DMS153 treated with DMSO at 0.1 percent for 48 hours (cell line): ENCODE measurements at regions not wholly inside any gene's neighbourhood (a gene's known extent, or its start where the extent isn't known, plus 50 kb on each side); places are given as distances from the start of the nearest gene placed in this dataset.

ENCODE experiments used
- DNase-seq: peaks from one replicate; lab custom pipeline; 2025; ENCODE audit not compliant: unreplicated experiment; lab: John Stamatoyannopoulos, UW

DNA sequence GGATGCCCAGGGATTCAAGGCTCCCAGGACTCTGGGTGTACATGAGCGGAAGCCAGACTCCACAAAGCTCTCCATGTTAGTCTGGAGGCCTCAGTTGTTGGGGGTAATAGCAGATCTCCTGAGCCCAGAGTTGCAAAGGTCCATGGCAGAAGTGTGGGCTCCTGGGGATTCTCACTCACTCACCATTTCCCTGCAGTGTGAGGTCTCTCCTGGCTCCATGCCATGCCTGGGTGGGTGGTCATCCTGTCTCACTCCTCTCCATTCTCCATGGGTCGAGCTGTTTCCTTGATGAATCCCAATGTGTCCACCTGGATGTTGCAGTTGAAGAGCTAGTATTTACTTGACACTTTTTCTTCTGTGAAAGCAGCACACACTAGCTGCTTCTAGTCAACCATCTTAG lies 156.8 kb upstream of the LRRC7 start:
- DNase-seq = no peak

DNA sequence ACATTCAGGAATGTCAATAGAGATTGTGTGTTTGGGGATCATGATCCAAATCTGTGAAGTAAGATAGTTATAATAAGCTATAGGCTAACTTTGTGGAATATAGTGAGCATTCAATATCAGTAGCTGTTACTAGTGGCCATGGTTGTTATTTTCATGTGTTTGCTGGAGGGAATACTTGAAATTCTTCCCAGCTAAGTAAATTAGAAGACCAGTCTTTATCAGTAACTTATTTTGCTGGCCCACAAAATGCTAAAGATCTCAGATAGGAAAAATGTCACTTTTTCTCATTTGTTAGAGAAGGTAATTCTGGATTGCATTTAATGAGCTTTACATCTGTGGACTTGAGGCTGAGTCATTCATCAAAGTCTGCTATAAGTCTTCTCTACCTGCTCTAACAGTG lies 156.1 kb upstream of the LRRC7 start:
- no peak for DNase-seq

DNA sequence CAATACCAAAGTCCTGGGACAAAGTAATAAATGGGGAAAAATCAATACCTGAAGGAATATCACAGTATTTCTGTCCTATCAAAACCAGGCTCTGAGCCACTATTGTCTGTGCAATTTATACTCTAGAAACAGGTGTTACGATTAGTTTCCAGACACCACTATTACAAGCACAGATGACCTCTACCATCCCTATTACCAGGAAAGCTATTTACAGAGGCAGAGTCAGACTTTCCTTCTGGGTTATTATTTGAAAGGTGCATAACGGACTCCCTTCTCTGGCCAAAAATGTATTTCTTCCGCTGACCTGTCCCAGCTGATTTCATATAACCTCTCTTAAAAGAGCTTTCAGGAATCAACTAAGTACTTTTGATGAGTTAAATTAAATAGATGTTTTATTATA lies 154.6 kb upstream of the LRRC7 start:
- DNase-seq = no peak

DNA sequence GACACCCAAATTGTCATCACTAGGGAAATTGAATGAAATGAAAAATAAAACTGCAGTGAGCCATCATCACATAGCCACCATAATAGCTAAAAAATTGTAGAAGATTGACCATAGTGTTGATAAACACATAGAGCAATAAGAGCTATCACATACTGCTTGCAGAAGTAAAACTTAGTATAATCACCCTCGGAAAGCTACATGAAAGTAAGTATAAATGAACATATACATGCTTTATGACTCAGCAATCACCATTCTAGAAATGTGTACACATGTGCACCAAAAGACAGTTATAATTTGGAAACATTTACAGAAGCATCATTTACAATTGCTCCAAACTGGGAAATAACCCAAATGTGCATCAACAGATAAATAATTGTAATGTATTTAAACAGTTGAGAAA lies 153.1 kb upstream of the LRRC7 start:
- DNase-seq = no peak

DNA sequence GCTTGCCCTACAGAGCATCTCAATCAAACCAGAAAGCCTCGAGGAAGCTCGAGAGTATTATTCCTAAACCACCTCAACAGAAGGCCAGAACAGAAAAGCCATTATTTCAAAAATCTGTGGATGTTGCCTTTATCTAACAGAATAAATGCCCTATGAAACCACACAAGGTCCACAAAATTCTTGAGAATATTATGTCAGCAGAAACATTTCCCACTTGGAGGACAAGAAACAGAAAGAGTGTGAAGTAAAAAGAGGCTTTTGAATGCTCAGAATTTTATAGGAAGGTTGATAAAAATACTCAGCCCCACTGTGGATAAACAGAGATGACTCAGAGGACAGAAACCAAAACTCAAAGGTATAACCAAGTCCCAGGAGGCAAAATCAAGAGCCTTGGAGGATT lies 146.4 kb upstream of the LRRC7 start:
- no peak for DNase-seq

DNA sequence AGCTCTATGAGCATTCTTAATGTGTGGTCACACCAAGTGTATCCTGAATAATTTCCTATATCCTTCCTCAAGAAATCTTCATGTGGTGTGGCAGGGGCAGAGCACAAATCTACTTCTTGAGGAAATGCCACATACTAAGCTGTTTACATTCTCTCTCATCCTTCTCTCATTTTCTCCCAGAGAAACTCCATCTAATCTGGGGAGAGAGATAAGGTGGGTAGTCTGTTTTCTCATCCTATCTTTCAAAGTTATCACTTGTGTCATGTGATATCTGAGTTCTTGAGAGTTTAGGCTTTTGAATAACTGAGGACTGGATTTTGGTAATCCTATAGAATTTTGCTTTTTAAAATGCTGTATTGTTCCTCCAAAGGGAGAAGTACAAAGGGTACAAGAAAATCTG lies 141.9 kb upstream of the LRRC7 start:
- no peak for DNase-seq

DNA sequence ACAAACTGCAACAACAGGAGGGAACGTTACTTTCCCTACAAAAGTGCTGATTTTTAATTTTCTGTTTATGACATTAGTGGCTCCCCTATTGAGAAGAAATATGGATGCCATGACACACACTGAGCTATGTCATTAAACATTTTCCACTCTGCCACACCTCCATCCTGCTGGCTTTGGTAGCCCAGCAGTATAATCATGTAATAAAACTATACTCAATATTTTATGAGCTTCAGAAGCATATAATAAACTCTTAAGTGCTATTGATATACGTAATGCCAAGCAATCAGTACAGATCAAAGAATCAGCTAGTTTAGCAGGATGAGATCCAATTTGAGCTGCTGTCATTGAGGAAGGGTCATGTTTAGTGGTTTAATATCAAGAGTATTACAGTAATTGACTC lies 141.3 kb upstream of the LRRC7 start:
- no peak for DNase-seq

DNA sequence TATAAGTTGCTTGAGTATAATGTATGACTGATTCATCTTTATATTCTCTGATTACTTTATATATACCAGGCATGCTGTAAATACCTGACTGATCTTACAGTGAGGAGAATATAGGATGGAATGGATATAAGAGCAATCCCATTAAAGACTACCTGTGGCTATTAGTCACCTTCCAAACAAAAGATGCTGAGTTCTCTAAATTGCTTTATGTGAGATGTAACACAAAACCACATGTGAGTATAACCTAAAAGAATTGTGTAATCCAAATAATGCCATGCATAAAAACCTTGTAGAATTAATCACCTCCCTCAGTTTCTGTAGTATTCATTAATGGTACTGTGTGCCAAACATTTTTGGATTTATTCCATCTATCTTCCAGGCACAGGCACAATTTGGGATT lies 134.6 kb upstream of the LRRC7 start:
- no peak for DNase-seq

DNA sequence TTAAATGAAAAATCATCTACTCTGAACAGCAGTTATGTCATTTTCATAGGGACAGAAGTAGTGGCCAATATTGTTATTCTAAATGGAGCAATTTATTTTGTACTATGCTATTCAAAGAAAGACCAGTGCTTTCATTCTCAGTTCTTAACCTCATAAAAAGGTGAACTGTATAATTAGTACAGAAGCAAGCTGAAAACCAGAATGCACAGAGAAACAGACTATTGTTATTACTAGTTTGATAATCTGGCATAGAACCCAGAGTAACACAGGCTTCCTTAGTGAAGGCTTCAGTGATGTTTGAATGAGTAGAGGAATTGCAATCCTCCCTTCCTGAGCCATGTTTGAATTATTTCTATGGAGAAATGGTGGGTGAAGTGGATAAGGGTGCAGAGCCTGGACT lies 131.6 kb upstream of the LRRC7 start:
- DNase-seq = no peak

DNA sequence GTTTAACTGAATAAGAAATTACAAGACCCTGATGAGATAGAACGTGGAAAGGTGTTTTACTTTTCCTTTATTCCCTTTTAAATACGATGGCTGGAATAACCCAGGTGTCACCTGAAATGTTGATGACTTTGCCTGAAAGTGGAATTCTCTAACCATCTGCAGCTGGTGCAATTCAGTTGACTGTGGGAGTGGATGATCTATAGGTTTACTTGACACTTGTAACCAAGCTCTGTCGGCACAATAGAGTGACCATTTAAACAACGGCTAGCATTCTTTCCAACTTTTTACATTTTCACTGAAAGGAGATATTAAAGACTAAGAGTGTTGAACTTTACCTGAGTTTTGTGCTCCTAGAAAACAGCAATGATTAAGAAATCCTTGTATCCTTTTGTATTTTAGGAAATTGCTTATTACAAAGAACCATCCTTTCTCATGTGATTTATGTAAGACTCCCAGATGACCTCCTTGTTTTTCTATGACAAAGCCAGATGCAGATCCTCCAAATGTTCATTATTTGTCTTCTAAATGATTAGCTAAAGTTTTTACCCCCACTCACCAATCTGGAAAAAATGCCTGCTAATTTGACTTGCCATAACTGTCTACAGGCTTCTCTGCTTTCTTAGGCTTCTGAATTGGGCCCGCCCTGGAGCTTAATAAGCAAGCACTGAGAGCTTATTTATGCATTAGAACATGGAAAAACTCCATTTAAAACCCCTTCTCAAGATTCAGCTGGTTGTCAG lies 129.5 kb upstream of the LRRC7 start:
- no peak for DNase-seq

DNA sequence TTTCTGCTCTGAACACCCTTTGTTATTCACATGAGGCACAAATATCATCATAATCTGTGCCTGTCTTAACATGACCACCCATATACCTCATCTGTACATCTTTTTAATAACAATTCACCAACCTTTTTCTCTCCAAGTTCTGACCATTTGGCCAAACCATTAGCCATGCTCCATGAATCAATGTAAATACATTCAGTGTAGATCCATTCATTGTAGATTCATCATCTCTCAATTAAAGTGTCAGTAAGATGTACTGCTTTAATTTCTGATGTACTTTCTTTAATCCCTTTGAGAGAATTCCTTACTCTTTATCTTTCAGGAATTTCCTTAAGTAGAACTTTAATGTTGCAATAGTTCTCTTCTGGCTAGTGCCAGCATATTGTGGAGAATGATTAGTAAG lies 126.2 kb upstream of the LRRC7 start:
- no peak for DNase-seq

DNA sequence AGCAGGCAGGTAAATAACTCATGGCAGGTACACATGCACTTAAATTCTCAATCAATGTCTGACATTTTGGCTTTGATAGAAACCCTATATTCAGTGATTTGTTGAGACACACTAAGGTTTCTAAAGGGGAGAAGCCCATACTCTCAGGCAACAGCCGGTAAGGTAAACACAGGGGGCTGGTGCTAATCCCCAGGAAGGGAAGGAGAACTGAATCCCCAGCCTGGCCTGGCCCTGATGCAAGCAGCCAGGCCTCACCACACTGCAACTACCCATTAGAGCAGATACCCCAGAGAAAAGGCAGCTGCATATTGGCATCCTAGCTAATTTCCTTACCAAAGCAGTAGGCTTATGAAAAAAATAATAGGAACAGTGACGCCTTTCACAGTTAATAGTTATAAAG lies 116.5 kb upstream of the LRRC7 start:
- no peak for DNase-seq

DNA sequence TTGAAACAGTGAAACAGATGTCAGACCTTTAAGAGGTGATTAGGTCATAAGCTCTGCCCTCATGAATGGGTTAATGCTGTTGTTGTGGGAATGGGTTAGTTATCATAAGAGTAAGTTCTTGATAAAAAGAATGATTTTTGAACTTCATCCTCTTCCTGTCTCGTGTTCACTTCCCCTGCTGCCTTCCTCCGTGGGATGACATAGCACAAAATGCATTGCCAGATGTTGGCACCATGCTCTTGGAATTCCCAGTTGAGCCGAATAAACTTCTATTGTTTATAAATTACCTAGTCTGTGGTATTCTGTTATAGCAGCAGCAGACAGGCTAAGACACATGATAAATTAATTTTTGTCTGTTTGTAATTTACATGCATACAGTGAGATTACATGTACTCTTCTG lies 112.0 kb upstream of the LRRC7 start:
- DNase-seq = no peak

DNA sequence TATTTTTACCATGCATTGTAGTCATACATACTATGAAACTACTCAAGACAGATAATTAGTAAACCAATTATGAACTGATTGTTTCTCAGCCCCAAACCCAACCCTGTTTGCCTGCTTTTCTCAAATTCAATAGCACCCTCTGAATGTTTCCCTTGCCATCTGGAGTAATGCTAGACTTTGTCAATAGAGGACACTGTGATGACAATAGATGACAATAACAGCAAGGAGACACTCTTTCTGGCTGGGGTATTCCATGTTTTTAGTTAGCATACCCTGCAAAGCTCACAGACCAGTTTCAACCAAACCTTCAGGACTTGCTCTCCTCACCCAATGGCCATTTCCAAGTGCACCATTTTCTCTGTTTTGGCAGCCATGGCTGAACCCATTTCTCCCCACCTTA lies 108.5 kb upstream of the LRRC7 start:
- DNase-seq = no peak

DNA sequence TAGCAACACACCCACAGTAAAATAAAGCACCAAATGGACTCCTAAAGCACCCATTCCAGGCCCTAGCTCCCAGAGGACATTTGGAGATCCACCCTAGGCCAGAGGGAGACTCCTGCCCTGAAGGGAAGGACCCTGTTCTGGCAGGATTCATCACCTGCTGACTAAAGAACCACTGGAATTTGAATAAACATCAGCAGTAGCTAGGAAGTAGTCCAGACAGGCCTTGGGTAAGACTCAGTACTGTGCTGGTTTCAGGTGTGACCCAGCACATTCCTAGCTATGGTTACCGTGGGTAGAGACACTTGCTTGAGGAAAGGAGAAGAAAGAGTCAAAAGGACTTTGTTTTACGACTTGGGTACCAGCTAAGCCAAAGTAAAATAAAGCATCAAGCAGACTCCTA lies 92.7 kb upstream of the LRRC7 start:
- no peak for DNase-seq

DNA sequence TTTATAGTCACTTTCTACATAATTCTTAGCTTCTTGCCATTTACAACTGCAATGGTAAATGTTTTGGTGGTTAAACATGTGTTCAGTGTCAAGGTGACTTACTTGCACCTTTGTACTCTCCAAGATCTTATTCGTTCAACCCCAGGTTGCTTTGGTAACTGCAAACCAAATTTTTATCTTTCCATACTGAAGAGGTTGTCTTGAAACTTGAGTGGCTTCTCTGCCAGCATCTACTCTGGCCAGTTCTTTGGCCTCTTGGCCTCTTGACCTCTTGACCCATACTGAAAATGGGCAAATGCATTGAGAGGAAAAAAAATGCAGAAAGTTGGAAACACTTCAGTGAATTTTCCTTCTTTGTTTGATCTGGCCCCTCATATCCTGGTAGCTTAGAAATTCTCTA lies 88.0 kb upstream of the LRRC7 start:
- no peak for DNase-seq

DNA sequence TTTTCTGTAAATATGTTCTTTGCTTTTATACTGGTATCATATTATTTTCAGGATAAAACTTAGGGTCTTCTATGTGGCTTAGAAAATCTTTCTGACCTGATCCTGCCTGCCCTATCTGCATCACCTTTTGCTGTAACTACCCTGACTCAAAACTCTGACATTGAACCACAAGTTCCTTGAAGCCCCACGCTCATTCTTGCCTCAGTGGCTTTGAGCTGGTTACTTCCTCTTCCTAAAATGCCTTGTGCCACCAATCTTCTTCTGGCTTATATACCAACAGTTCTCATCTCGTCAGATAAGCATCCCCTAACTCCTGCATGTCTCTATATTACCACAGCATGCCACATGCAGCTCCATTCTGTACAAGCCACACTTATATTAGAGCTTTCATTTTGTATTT lies 84.5 kb upstream of the LRRC7 start:
- DNase-seq = no peak

DNA sequence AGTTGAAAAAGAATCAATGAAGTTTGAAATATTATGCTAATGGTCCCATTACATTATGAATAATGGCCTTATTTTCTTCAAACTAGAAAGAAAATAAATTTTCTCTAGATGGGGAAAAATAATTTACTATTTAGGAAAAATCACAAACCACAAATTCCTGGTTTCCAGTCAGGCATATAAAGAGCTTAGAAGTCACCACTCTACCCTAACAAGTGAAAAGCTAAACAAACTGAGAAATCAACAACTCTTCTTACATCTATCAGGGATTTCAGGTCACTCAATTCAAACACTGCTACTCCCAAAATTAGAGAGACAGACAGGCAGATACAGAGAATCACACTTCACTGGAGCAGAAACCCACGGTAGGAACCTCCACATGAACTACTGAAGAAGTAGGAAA lies 82.1 kb upstream of the LRRC7 start:
- no peak for DNase-seq

DNA sequence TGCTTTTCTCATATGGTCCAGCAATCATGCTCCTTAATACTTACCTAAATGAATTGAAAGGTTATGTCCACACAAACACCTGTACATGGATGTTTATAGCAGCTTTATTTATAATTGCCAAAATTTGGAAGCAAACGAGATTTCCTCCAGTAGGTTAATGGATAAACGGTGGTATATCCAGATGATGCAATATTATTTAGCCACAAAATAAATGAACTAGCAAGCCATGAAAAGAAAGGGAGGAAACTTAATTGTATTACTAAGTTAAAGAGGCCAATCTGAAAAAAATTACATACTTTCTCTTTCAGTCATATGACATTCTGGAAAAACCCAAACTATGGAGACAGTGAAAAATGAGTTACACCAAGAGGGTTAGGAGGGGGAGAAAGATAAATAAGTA lies 76.3 kb upstream of the LRRC7 start:
- no peak for DNase-seq

DNA sequence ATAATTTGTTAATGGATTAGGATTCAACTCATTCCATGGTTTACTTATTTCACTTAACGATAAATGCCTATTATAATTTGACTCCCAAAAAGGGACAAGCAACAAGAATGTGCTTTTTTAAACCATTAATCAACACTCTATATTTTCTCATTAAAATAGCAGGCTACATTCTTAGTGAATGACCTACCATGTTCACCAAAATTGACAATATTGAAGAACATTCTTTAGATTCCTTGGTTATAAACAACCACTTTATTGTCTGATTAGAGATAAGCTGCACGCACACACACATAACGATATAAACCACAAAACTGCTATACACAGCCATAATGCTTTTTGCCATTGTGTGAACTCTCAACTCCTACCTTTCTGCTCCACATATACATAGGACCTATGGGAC lies 75.4 kb upstream of the LRRC7 start:
- DNase-seq = no peak

DNA sequence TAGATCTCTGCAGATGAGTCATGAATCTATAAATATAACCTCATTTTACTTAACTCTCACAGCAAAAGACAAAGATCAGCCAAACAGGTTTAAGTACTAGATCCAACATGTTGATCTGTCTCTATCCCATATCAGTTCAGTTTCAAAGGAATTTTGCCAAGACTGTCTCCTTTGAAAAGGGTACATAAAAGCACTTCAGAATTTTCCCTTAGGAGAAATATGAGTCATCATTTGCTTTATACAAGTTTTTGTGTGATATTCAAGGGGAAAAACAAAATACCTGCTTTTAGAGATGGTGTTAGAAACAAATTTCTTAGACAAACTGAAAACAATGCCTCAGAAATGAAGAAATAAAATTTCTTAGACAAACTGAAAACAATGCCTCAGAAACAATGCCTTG lies 73.5 kb upstream of the LRRC7 start:
- no peak for DNase-seq

DNA sequence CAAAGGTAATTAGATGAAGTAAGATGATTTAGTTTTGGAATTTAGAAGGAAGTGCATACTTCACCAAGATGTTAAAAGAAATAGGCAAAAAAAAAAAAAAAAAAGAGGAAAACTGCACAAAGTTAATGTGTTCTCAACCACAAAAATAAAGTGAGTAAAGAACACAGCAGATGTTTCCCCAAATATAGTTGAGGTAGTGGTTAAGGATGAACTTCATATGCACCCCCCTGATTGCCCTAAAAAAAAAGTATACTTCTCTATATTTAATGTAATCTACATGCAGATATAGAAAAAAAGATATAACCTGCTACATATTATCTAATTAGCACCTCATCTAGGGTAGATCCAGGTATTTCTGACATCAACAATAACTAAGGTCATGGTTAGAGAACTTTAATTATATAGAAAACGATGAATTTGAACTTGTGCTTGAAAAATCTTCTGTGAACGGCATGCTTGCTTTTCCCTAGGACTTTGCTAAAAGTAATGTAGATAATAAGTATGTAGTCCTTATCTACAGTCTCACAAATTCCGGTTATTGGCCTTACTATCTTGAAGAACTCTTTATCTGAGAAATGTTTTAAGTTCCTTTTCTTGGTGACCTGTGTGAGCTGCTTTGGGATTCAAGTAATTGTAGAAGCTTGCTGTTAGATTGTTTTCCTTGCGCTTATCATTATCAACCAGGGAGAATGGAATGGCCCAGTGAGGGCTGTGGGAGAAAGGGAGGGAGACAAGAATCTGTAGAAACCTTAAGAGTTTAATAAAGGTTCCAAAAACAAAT lies 70.1 kb upstream of the LRRC7 start:
- no peak for DNase-seq

DNA sequence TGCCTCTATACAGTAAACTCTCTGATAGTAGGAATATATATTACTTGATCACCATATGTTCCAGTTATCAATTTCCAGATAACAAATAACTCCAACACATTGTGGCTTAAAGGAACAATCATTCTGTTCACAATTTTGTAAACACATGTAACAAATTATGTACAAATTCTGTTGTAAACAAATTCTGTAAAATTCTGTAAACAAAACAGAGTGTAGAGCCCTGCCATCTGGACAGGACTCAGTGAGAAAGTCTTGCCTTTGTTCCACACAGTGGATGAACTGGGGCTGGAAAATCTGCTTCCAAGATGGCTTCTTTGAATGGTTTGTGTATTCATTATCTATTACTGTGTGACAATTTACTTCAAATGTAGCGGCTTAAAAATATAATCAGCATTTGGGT lies 69.0 kb upstream of the LRRC7 start:
- no peak for DNase-seq
